ENCODE measurements at regions not wholly inside any gene's neighbourhood (a gene's known extent, or its start where the extent isn't known, plus 50 kb on each side); places are given as distances from the start of the nearest gene placed in this dataset.

- Mint-ChIP-seq H3K4me3 (ENCODE audit: unreplicated experiment) (no peak overlapping the region), H3K27ac (ENCODE audit: unreplicated experiment) (no peak overlapping the region), H3K27me3 (ENCODE audit: unreplicated experiment) (no peaks in the 10 kb centered on the region), H3K9me3 (ENCODE audit: unreplicated experiment) (no peaks in the 10 kb centered on the region), H3K36me3 (ENCODE audit: unreplicated experiment) (no peaks in the 10 kb centered on the region), H3K4me1 (ENCODE audit: unreplicated experiment) (peaks cover 25% of the 10 kb centered on the region)
- TF ChIP-seq, protein P1, sequence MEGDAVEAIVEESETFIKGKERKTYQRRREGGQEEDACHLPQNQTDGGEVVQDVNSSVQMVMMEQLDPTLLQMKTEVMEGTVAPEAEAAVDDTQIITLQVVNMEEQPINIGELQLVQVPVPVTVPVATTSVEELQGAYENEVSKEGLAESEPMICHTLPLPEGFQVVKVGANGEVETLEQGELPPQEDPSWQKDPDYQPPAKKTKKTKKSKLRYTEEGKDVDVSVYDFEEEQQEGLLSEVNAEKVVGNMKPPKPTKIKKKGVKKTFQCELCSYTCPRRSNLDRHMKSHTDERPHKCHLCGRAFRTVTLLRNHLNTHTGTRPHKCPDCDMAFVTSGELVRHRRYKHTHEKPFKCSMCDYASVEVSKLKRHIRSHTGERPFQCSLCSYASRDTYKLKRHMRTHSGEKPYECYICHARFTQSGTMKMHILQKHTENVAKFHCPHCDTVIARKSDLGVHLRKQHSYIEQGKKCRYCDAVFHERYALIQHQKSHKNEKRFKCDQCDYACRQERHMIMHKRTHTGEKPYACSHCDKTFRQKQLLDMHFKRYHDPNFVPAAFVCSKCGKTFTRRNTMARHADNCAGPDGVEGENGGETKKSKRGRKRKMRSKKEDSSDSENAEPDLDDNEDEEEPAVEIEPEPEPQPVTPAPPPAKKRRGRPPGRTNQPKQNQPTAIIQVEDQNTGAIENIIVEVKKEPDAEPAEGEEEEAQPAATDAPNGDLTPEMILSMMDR (IDR thresholded peaks at IDR 0.05): no peak
- no peak for DNase-seq (ENCODE audit: extremely low spot score, unreplicated experiment)
Observed at GRCh38 chr1:80678438-80678837, 1122.3 kb upstream of the ADGRL2 start.

- Mint-ChIP-seq H3K27me3 (ENCODE audit: unreplicated experiment) (no peaks in the 10 kb centered on the region), H3K9me3 (ENCODE audit: unreplicated experiment) (no peaks in the 10 kb centered on the region), H3K4me1 (ENCODE audit: unreplicated experiment) (peaks cover 28% of the 10 kb centered on the region), H3K27ac (ENCODE audit: unreplicated experiment) (no peak overlapping the region), H3K4me3 (ENCODE audit: unreplicated experiment) (no peak overlapping the region), H3K36me3 (ENCODE audit: unreplicated experiment) (no peaks in the 10 kb centered on the region)
- TF ChIP-seq, protein P1 (IDR thresholded peaks at IDR 0.05): no peak
- DNase-seq (ENCODE audit: extremely low spot score, unreplicated experiment): no peak
Observed at GRCh38 chr1:80675454-80675853, 1125.3 kb upstream of the ADGRL2 start.

DNA sequence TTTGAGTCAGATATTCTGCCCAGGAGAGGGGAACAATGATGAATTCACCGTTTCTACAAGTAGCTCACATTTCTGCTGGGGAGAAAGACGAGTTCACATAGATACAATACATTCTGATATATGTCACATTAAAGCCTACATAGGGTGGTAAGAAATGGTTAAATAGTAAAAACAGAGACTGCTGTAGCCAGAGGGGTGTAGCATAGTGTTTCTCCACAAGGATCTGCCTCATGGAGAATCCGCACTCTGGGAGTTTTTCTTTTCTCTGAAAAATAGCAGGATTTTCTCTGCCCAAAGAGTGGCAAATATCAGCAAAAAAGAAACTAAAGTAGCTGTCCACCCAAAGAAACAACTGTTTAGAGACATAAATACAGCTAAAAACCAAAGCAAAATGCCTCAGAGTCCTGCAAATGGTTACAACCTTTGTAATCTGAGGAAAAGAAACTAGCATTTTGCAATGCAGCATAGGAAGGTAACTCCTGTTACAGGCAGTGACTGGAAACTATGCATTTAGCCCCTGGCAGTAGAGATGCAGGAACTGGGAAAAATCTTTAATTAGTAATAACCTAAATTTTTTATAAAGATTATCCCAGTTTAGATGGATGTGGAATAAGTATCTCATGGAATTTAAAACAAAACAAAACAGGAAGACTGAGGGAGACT lies 1126.7 kb upstream of the ADGRL2 start:
- no peaks in the 10 kb centered on the region for H3K36me3 Mint-ChIP-seq (ENCODE audit: unreplicated experiment)
- peak overlapping the region; percentile 65 for H3K4me3 Mint-ChIP-seq (ENCODE audit: unreplicated experiment)
- no peak for DNase-seq (ENCODE audit: extremely low spot score, unreplicated experiment)

GRCh38 chr1:80668372-80668771 lies 1132.4 kb upstream of the ADGRL2 start:
- Mint-ChIP-seq H3K9me3 (ENCODE audit: unreplicated experiment) (no peaks in the 10 kb centered on the region), H3K27ac (ENCODE audit: unreplicated experiment) (no peak overlapping the region), H3K4me1 (ENCODE audit: unreplicated experiment) (peaks cover 8% of the 10 kb centered on the region), H3K36me3 (ENCODE audit: unreplicated experiment) (no peaks in the 10 kb centered on the region), H3K27me3 (ENCODE audit: unreplicated experiment) (no peaks in the 10 kb centered on the region), H3K4me3 (ENCODE audit: unreplicated experiment) (no peak overlapping the region)
- TF ChIP-seq, protein P1 (IDR thresholded peaks at IDR 0.05): no peak
- DNase-seq (ENCODE audit: extremely low spot score, unreplicated experiment): no peak

More for the DNA sequence above, 1126.7 kb upstream of the ADGRL2 start:
- TF ChIP-seq, protein P1 (IDR thresholded peaks at IDR 0.05): peak; percentile 18
- peak overlapping the region; percentile 61 for H3K27ac Mint-ChIP-seq (ENCODE audit: unreplicated experiment)
- no peaks in the 10 kb centered on the region for H3K27me3 Mint-ChIP-seq (ENCODE audit: unreplicated experiment)
- peaks cover 28% of the 10 kb centered on the region for H3K4me1 Mint-ChIP-seq (ENCODE audit: unreplicated experiment)
- no peaks in the 10 kb centered on the region for H3K9me3 Mint-ChIP-seq (ENCODE audit: unreplicated experiment)

GRCh38 chr1:80666073-80666472 lies 1134.7 kb upstream of the ADGRL2 start:
- Mint-ChIP-seq H3K36me3 (ENCODE audit: unreplicated experiment) (no peaks in the 10 kb centered on the region), H3K4me1 (ENCODE audit: unreplicated experiment) (peaks cover 3% of the 10 kb centered on the region), H3K4me3 (ENCODE audit: unreplicated experiment) (no peak overlapping the region), H3K27me3 (ENCODE audit: unreplicated experiment) (no peaks in the 10 kb centered on the region), H3K9me3 (ENCODE audit: unreplicated experiment) (no peaks in the 10 kb centered on the region), H3K27ac (ENCODE audit: unreplicated experiment) (no peak overlapping the region)
- TF ChIP-seq, protein P1 (IDR thresholded peaks at IDR 0.05): no peak
- no peak for DNase-seq (ENCODE audit: extremely low spot score, unreplicated experiment)
